HEK293 (cell line): ENCODE measurements at regions not wholly inside any gene's neighbourhood (a gene's known extent, or its start where the extent isn't known, plus 50 kb on each side); places are given as distances from the start of the nearest gene placed in this dataset.

Experiments
- CTCF ChIA-PET: fragments of 350-600 bp; formaldehyde crosslinking; extraction: SDS; loops from one replicate; lab custom pipeline; 2021; ENCODE audit warnings: antibody characterized with exemption; lab: Yijun Ruan, JAX
- POLR2A ChIA-PET: fragments of 300-600 bp; formaldehyde crosslinking; extraction: SDS; loops from one replicate; lab custom pipeline; 2020; ENCODE audit warnings: antibody characterized with exemption, inconsistent platforms; lab: Yijun Ruan, JAX
- H3K27ac ChIP-seq: fragments of 200-500 bp; sonication (Bioruptor generic); 2 replicates; pipeline ENCODE4 v1.5.1; 2014; ENCODE audit warnings: low read depth, low read length, control low read depth, inconsistent platforms; ENCODE audit errors: extremely low read depth
- H3K36me3 ChIP-seq, 2 experiments: fragments of 200-500 bp in 1 of 2; sonication (Bioruptor generic) in 1 of 2; 1 replicate in 1 of 2; 2 replicates in 1 of 2; pipeline ENCODE4 v1.5.1; 2014 to 2017; ENCODE audit warnings: inconsistent platforms in 2 of 2, low read length in 2 of 2; ENCODE audit not compliant: control insufficient read depth in 2 of 2, insufficient read depth in 1 of 2
- H3K4me1 ChIP-seq: fragments of 200-500 bp; sonication (Bioruptor generic); 2 replicates; pipeline ENCODE4 v1.5.1; 2014; ENCODE audit warnings: mild to moderate bottlenecking, low read length, inconsistent platforms; ENCODE audit not compliant: control insufficient read depth, insufficient read depth
- H3K4me3 ChIP-seq: 2 replicates; pipeline ENCODE4 v1.5.1; 2011; ENCODE audit warnings: low read depth, mild to moderate bottlenecking, control low read depth, low read length, moderate library complexity
- H3K9me3 ChIP-seq: fragments of 200-500 bp; sonication (Bioruptor generic); 2 replicates; pipeline ENCODE4 v1.5.1; 2014; ENCODE audit warnings: low read depth, low read length, inconsistent platforms; ENCODE audit not compliant: control insufficient read depth, insufficient read depth
- EGR2 ChIP-seq: fragments of 450-650 bp; formaldehyde crosslinking; IDR thresholded peaks from 2 replicates; pipeline ENCODE4 v1.5.1; 2016; ENCODE audit warnings: low read depth, missing biosample characterization, missing genetic modification characterization
- GLI4 ChIP-seq: fragments of 450-650 bp; formaldehyde crosslinking; IDR thresholded peaks from 2 replicates; pipeline ENCODE4 v1.5.1; 2016; ENCODE audit warnings: missing biosample characterization, missing genetic modification characterization
- HOXD13 ChIP-seq: sonication (generic); formaldehyde crosslinking; IDR thresholded peaks from 2 replicates; pipeline ENCODE4 v1.8.0; 2022; ENCODE audit warnings: missing genetic modification reagents, borderline replicate concordance
- KLF9 ChIP-seq: fragments of 450-650 bp; formaldehyde crosslinking; IDR thresholded peaks from 2 replicates; pipeline ENCODE4 v1.5.1; 2016; ENCODE audit warnings: missing biosample characterization, missing genetic modification characterization, low read depth
- OSR2 ChIP-seq: fragments of 450-650 bp; formaldehyde crosslinking; IDR thresholded peaks from 2 replicates; pipeline ENCODE4 v1.5.1; 2016; ENCODE audit warnings: missing biosample characterization, missing genetic modification characterization
- SP3 ChIP-seq: fragments of 450-650 bp; formaldehyde crosslinking; IDR thresholded peaks from 2 replicates; pipeline ENCODE4 v1.5.1; 2016; ENCODE audit warnings: missing biosample characterization, missing genetic modification characterization
- ZFP41 ChIP-seq: fragments of 450-650 bp; formaldehyde crosslinking; IDR thresholded peaks from 2 replicates; pipeline ENCODE4 v1.5.1; 2016; ENCODE audit warnings: missing biosample characterization, missing genetic modification characterization, borderline replicate concordance
- ZNF146 ChIP-seq: fragments of 450-650 bp; formaldehyde crosslinking; IDR thresholded peaks from 2 replicates; pipeline ENCODE4 v1.5.1; 2016; ENCODE audit warnings: missing biosample characterization, missing genetic modification characterization
- ZNF174 ChIP-seq: fragments of 450-650 bp; formaldehyde crosslinking; IDR thresholded peaks from 2 replicates; pipeline ENCODE4 v1.5.0; 2017; ENCODE audit warnings: missing biosample characterization, mild to moderate bottlenecking, missing genetic modification characterization
- ZNF184 ChIP-seq: fragments of 450-650 bp; IDR thresholded peaks from 2 replicates; pipeline ENCODE4 v1.5.1; 2018; ENCODE audit warnings: missing biosample characterization, mild to moderate bottlenecking, missing genetic modification characterization
- ZNF214 ChIP-seq: fragments of 450-650 bp; formaldehyde crosslinking; IDR thresholded peaks from 2 replicates; pipeline ENCODE4 v1.5.1; 2017; ENCODE audit warnings: missing biosample characterization, mild to moderate bottlenecking, missing genetic modification characterization, borderline replicate concordance
- ZNF335 ChIP-seq: fragments of 450-650 bp; formaldehyde crosslinking; conservative IDR thresholded peaks from 2 replicates; pipeline ENCODE4 v1.5.1; 2016; ENCODE audit warnings: missing biosample characterization, missing genetic modification characterization
- ZNF366 ChIP-seq: fragments of 450-650 bp; formaldehyde crosslinking; conservative IDR thresholded peaks from 2 replicates; pipeline ENCODE4 v1.5.1; 2016; ENCODE audit warnings: missing biosample characterization, missing genetic modification characterization
- ZNF394 ChIP-seq: fragments of 450-650 bp; formaldehyde crosslinking; IDR thresholded peaks from 2 replicates; pipeline ENCODE4 v1.5.1; 2016; ENCODE audit warnings: missing biosample characterization, missing genetic modification characterization, mild to moderate bottlenecking, moderate library complexity, borderline replicate concordance
- ZNF426 ChIP-seq: fragments of 450-650 bp; formaldehyde crosslinking; IDR thresholded peaks from 2 replicates; pipeline ENCODE4 v1.5.1; 2017; ENCODE audit warnings: missing biosample characterization, missing genetic modification characterization, mild to moderate bottlenecking, inconsistent platforms, moderate library complexity
- ZNF473 ChIP-seq: fragments of 450-650 bp; formaldehyde crosslinking; IDR thresholded peaks from 2 replicates; pipeline ENCODE4 v1.5.1; 2017; ENCODE audit warnings: missing biosample characterization, missing genetic modification characterization
- ZNF558 ChIP-seq: fragments of 450-650 bp; formaldehyde crosslinking; IDR thresholded peaks from 2 replicates; pipeline ENCODE4 v1.5.1; 2016; ENCODE audit warnings: missing biosample characterization, missing genetic modification characterization
- ZNF664 ChIP-seq: fragments of 450-650 bp; formaldehyde crosslinking; IDR thresholded peaks from 2 replicates; pipeline ENCODE4 v1.5.1; 2016; ENCODE audit warnings: missing biosample characterization, missing genetic modification characterization
- ZNF670 ChIP-seq: fragments of 450-650 bp; formaldehyde crosslinking; IDR thresholded peaks from 2 replicates; pipeline ENCODE4 v1.5.1; 2016; ENCODE audit warnings: missing biosample characterization, missing genetic modification characterization, low read depth
- ZNF701 ChIP-seq: fragments of 450-650 bp; formaldehyde crosslinking; IDR thresholded peaks from 2 replicates; pipeline ENCODE4 v1.5.1; 2016; ENCODE audit warnings: missing biosample characterization, missing genetic modification characterization
- ZNF776 ChIP-seq: fragments of 450-650 bp; formaldehyde crosslinking; IDR thresholded peaks from 2 replicates; pipeline ENCODE4 v1.5.0; 2017; ENCODE audit warnings: missing biosample characterization, missing genetic modification characterization, borderline replicate concordance
- ZSCAN16 ChIP-seq: fragments of 450-650 bp; formaldehyde crosslinking; IDR thresholded peaks from 2 replicates; pipeline ENCODE4 v1.5.1; 2016; ENCODE audit warnings: missing biosample characterization, missing genetic modification characterization
- ZSCAN30 ChIP-seq: fragments of 450-650 bp; IDR thresholded peaks from 2 replicates; pipeline ENCODE4 v1.5.1; 2018; ENCODE audit warnings: missing biosample characterization, mild to moderate bottlenecking, missing genetic modification characterization, moderate library complexity
- TF ChIP-seq, protein P1 (sequence below): sonication (generic); formaldehyde crosslinking; IDR thresholded peaks from 2 replicates; pipeline ENCODE4 v1.8.1; 2022; ENCODE audit warnings: mild to moderate bottlenecking, moderate library complexity, missing genetic modification reagents
- TF ChIP-seq, protein P2 (sequence below): fragments of 450-650 bp; formaldehyde crosslinking; IDR thresholded peaks from 2 replicates; pipeline ENCODE4 v1.5.1; 2017; ENCODE audit warnings: missing biosample characterization, missing genetic modification characterization
- TF ChIP-seq, protein P3 (sequence below): fragments of 450-650 bp; formaldehyde crosslinking; IDR thresholded peaks from 2 replicates; pipeline ENCODE4 v1.5.1; 2016; ENCODE audit warnings: missing biosample characterization, missing genetic modification characterization
- TF ChIP-seq, protein P4 (sequence below): fragments of 450-650 bp; formaldehyde crosslinking; IDR thresholded peaks from 2 replicates; pipeline ENCODE4 v1.5.1; 2016; ENCODE audit warnings: missing biosample characterization, missing genetic modification characterization
- TF ChIP-seq, protein P5 (sequence below): fragments of 450-650 bp; IDR thresholded peaks from 2 replicates; pipeline ENCODE4 v1.5.1; 2018; ENCODE audit warnings: missing biosample characterization, mild to moderate bottlenecking, missing genetic modification characterization

DNA sequence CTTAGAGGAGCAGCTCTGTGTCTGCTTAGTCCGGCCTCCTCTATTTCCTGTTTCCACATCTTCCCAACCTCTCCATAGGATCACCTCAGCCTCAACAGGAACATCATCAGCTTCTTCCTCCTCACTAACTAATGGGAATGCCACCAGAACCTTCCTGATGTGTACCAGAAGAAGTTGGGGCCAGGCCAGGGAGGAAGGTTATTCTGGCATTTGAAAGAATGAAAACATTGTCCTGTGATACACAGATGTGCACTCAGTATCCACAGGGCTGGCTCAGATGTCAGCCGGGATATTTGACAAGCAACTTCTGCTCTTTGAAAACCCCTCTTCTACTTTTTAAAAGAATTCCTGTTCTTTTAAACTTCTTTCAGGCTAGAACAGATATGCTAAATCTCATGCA lies 63.6 kb downstream of the TMEM30B start:
- no peaks in the 10 kb centered on the region for H3K9me3 ChIP-seq
- POLR2A ChIA-PET = no interaction called here
- H3K4me3 ChIP-seq = no peak overlapping the region
- peaks cover 2% of the 10 kb centered on the region; the same call in 1 of the 2 replicates for H3K4me1 ChIP-seq
- TF ChIP-seq ZNF394 (tag by site-specific recombination) (no peak), ZNF366 (tag by site-specific recombination) (no peak), ZNF473 (no peak), ZNF184 (tag by site-specific recombination) (no peak), ZNF670 (no peak), EGR2 (tag by site-specific recombination) (no peak), ZSCAN30 (tag by site-specific recombination) (no peak), ZNF426 (tag by site-specific recombination) (no peak), ZNF214 (tag by site-specific recombination) (no peak), ZSCAN16 (tag by site-specific recombination) (no peak), ZNF146 (tag by site-specific recombination) (no peak), ZNF664 (no peak), ZNF335 (tag by site-specific recombination) (no peak), ZFP41 (tag by site-specific recombination) (no peak), OSR2 (tag by site-specific recombination) (no peak), ZNF776 (no peak)
- TF ChIP-seq, protein P1, sequence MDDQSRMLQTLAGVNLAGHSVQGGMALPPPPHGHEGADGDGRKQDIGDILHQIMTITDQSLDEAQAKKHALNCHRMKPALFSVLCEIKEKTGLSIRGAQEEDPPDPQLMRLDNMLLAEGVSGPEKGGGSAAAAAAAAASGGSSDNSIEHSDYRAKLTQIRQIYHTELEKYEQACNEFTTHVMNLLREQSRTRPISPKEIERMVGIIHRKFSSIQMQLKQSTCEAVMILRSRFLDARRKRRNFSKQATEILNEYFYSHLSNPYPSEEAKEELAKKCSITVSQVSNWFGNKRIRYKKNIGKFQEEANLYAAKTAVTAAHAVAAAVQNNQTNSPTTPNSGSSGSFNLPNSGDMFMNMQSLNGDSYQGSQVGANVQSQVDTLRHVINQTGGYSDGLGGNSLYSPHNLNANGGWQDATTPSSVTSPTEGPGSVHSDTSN (CRISPR knock-in tag) = no peak
- H3K36me3 ChIP-seq = no peaks in the 10 kb centered on the region
- H3K27ac ChIP-seq = no peak overlapping the region
- CTCF ChIA-PET = interaction anchor here (2.0 kb wide), 1 partner anchor 35 kb away, joined by 5 read pairs; no protein-coding TSS in a partner anchor

DNA sequence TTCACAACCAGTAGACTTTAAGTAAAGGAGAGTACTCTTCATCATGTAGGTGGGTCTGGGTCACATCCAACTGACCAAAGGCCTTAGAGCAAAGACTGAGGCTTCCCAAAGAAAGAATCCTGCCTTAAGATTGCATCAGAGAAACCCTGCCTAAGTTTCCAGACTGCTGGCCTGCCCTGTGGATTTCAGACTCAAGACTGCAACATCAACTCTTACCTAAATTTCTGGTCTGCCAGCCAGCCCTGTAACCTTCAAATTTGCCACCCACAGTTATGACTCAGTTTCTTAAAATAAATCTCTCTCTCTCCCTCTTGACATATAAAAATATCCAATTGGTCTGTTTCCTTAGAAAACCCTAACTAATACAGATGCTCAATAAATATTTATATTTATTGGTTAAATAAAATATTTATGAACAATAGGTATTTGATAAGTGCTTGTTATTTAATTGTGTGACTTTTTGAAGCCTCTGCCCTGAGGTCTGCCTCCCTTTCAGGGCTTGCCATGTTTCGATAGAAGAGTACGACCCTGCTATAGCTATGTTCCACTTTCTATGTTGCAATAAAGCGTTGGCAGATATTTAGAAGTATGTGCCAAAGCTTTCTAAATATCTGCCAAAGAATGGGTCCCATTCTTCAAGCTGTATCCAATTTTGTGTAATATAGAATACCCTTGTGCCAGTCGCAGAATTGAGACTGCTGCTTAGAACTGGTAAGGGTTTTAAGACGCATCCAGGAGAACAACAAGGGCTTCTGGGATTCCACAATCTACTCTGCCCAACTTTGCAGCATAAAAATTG lies 65.7 kb downstream of the TMEM30B start:
- ChIA-PET POLR2A (no interaction called here), CTCF (no interaction called here)
- TF ChIP-seq HOXD13 (CRISPR knock-in tag) (no peak), KLF9 (no peak), SP3 (tag by site-specific recombination) (no peak), ZNF701 (tag by site-specific recombination) (no peak), ZNF558 (tag by site-specific recombination) (no peak), GLI4 (tag by site-specific recombination) (no peak), ZNF174 (tag by site-specific recombination) (no peak)
- TF ChIP-seq, protein P2, sequence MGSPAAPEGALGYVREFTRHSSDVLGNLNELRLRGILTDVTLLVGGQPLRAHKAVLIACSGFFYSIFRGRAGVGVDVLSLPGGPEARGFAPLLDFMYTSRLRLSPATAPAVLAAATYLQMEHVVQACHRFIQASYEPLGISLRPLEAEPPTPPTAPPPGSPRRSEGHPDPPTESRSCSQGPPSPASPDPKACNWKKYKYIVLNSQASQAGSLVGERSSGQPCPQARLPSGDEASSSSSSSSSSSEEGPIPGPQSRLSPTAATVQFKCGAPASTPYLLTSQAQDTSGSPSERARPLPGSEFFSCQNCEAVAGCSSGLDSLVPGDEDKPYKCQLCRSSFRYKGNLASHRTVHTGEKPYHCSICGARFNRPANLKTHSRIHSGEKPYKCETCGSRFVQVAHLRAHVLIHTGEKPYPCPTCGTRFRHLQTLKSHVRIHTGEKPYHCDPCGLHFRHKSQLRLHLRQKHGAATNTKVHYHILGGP (tag by site-specific recombination) = no peak
- TF ChIP-seq, protein P3, sequence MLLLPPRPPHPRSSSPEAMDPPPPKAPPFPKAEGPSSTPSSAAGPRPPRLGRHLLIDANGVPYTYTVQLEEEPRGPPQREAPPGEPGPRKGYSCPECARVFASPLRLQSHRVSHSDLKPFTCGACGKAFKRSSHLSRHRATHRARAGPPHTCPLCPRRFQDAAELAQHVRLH (tag by site-specific recombination) = no peak
- TF ChIP-seq, protein P4, sequence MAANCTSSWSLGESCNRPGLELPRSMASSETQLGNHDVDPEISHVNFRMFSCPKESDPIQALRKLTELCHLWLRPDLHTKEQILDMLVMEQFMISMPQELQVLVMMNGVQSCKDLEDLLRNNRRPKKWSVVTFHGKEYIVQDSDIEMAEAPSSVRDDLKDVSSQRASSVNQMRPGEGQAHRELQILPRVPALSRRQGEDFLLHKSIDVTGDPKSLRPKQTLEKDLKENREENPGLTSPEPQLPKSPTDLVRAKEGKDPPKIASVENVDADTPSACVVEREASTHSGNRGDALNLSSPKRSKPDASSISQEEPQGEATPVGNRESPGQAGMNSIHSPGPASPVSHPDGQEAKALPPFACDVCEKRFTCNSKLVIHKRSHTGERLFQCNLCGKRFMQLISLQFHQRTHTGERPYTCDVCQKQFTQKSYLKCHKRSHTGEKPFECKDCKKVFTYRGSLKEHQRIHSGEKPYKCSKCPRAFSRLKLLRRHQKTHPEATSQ (tag by site-specific recombination) = no peak
- TF ChIP-seq, protein P5, sequence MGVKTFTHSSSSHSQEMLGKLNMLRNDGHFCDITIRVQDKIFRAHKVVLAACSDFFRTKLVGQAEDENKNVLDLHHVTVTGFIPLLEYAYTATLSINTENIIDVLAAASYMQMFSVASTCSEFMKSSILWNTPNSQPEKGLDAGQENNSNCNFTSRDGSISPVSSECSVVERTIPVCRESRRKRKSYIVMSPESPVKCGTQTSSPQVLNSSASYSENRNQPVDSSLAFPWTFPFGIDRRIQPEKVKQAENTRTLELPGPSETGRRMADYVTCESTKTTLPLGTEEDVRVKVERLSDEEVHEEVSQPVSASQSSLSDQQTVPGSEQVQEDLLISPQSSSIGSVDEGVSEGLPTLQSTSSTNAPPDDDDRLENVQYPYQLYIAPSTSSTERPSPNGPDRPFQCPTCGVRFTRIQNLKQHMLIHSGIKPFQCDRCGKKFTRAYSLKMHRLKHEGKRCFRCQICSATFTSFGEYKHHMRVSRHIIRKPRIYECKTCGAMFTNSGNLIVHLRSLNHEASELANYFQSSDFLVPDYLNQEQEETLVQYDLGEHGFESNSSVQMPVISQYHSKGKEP (tag by site-specific recombination) = no peak
- H3K36me3 ChIP-seq = no peaks in the 10 kb centered on the region
- no peak overlapping the region for H3K4me3 ChIP-seq
- peaks cover 2% of the 10 kb centered on the region; the same call in 1 of the 2 replicates for H3K4me1 ChIP-seq
- H3K9me3 ChIP-seq = no peaks in the 10 kb centered on the region
- H3K27ac ChIP-seq = no peak overlapping the region
